Hematopoietic multipotent progenitor cell treated with erythropoietin and hydrocortisone succinate and interleukin-3 and kit ligand, for 8 days (in vitro differentiated cells): ENCODE measurements at regions not wholly inside any gene's neighbourhood (a gene's known extent, or its start where the extent isn't known, plus 50 kb on each side); places are given as distances from the start of the nearest gene placed in this dataset.

ENCODE experiments used
- DNase-seq: peaks from one replicate; pipeline ENCODE4 v3.0.0-alpha.2; 2015

GRCh38 chr6:15715060-15715459 lies 52.2 kb upstream of the DTNBP1 start:
- DNase-seq = no peak

- no peak for DNase-seq
These were observed 51.8 kb upstream of the DTNBP1 start for GRCh38 chr6:15714658-15715057.

GRCh38 chr6:15713325-15713724 lies 50.5 kb upstream of the DTNBP1 start:
- DNase-seq = no peak

DNA sequence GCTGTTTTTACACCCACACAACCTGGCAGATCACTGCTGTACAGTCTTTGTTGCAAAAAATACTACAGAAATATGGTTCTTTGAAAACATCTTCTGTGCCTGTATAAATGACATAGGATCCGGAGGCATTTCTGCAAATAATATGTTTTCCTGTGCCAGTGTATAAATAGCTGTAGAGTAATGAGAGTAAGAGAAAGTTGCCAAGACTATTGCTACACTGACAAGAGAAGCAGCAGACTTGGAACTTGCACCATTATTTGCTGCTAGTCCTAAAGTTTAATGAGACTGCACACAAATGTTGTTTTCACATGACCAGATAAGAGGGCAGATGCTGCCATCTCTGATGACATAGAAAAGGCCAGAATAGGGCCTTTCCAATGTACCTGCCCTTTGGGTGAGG lies 50.0 kb upstream of the DTNBP1 start:
- no peak for DNase-seq
